Transverse colon (tissue), 4 donors: ENCODE measurements at regions not wholly inside any gene's neighbourhood (a gene's known extent, or its start where the extent isn't known, plus 50 kb on each side); places are given as distances from the start of the nearest gene placed in this dataset.

ENCODE experiments used
- EP300 ChIP-seq: sonication (generic); formaldehyde crosslinking; IDR thresholded peaks from one replicate; pipeline ENCODE4 v1.6.1; 2017; ENCODE audit warnings: antibody characterized with exemption, low read depth
- POLR2A ChIP-seq: fragments of 450-650 bp; IDR thresholded peaks from one replicate; pipeline ENCODE4 v1.6.1; 2016; ENCODE audit warnings: antibody characterized with exemption, mild to moderate bottlenecking, moderate library complexity
- POLR2AphosphoS5 ChIP-seq, 3 donors: sonication (generic); formaldehyde crosslinking; IDR thresholded peaks; one replicate each; pipeline ENCODE4 v1.6.1; 2016; ENCODE audit warnings: antibody characterized with exemption in 3 of 3
- TF ChIP-seq, protein P1 (sequence below), 5 experiments: fragments of 200-600 bp in 3 of 5; fragments of 450-650 bp in 2 of 5; sonication (generic) in 3 of 5; IDR thresholded peaks; 1 replicate in 2 of 5; 2 replicates in 3 of 5; pipeline ENCODE4 v1.5.1; 2016 to 2017; ENCODE audit warnings: antibody characterized with exemption in 5 of 5, inconsistent platforms in 3 of 5, mild to moderate bottlenecking in 2 of 5, moderate library complexity in 1 of 5

DNA sequence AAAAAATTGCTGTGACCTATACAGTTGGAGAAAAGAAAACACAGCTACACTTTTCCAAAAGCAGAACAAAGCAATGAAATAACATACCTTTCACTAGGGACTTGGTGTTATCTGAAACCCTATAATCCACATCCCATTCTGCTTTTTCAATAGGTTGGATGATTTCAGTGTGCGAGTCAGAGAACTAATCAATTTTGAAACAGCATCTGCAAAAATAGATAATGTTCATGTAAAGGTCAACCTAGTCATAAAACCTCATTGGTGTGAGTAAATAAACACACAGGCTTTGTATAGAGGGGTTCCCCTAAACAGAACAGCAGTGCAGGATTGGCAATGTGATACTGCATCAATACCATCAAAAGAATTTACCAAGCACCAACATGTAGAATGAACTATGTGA lies 173.0 kb upstream of the G2E3 start:
- TF ChIP-seq, protein P1, sequence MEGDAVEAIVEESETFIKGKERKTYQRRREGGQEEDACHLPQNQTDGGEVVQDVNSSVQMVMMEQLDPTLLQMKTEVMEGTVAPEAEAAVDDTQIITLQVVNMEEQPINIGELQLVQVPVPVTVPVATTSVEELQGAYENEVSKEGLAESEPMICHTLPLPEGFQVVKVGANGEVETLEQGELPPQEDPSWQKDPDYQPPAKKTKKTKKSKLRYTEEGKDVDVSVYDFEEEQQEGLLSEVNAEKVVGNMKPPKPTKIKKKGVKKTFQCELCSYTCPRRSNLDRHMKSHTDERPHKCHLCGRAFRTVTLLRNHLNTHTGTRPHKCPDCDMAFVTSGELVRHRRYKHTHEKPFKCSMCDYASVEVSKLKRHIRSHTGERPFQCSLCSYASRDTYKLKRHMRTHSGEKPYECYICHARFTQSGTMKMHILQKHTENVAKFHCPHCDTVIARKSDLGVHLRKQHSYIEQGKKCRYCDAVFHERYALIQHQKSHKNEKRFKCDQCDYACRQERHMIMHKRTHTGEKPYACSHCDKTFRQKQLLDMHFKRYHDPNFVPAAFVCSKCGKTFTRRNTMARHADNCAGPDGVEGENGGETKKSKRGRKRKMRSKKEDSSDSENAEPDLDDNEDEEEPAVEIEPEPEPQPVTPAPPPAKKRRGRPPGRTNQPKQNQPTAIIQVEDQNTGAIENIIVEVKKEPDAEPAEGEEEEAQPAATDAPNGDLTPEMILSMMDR (IDR thresholded peaks at IDR 0.05) = no peak
- TF ChIP-seq POLR2A (no peak), EP300 (no peak), POLR2AphosphoS5 (IDR thresholded peaks at IDR 0.05) (no peak)
